HG02763 (cell line): ENCODE measurements at regions not wholly inside any gene's neighbourhood (a gene's known extent, or its start where the extent isn't known, plus 50 kb on each side); places are given as distances from the start of the nearest gene placed in this dataset.
"Not testable (repeated sequence)": the region's sequence is repeated elsewhere in the genome, so short reads cannot be mapped to it uniquely, and the experiment has no call there.

Experiments
- ATAC-seq: cut with Tn5 transposase; IDR thresholded peaks from one replicate; pipeline ENCODE4 v1.9.1; 2021; ENCODE audit warnings: mild to moderate bottlenecking, moderate library complexity; ENCODE audit not compliant: unreplicated experiment

GRCh38 chr4:159906517-159906916 lies 803.6 kb downstream of the RAPGEF2 start:
- ATAC-seq = no peak

- ATAC-seq = no peak
Measured at GRCh38 chr4:159910721-159911120, 807.8 kb downstream of the RAPGEF2 start.

- no peak for ATAC-seq
Measured at GRCh38 chr4:159922119-159922518, 819.2 kb downstream of the RAPGEF2 start.

- ATAC-seq = no peak
Measured at GRCh38 chr4:159925770-159926169, 822.9 kb downstream of the RAPGEF2 start.

- no peak for ATAC-seq
Measured at GRCh38 chr4:159926871-159927270, 824.0 kb downstream of the RAPGEF2 start.

- ATAC-seq = no peak
Measured at GRCh38 chr4:159927781-159928180, 824.9 kb downstream of the RAPGEF2 start.

GRCh38 chr4:159934602-159935001 lies 831.7 kb downstream of the RAPGEF2 start:
- not testable (repeated sequence) for ATAC-seq

GRCh38 chr4:159937595-159937994 lies 834.7 kb downstream of the RAPGEF2 start:
- ATAC-seq = peak; percentile 71

- not testable (repeated sequence) for ATAC-seq
Measured at GRCh38 chr4:159939681-159940080, 836.8 kb downstream of the RAPGEF2 start.

GRCh38 chr4:159941076-159941475 lies 838.2 kb downstream of the RAPGEF2 start:
- no peak for ATAC-seq

- no peak for ATAC-seq
Measured at GRCh38 chr4:159944477-159944876, 841.6 kb downstream of the RAPGEF2 start.

GRCh38 chr4:159946983-159947615 lies 844.2 kb downstream of the RAPGEF2 start:
- ATAC-seq = no peak

GRCh38 chr4:159950707-159951106 lies 847.8 kb downstream of the RAPGEF2 start:
- ATAC-seq = no peak

GRCh38 chr4:159966746-159967145 lies 863.9 kb downstream of the RAPGEF2 start:
- no peak for ATAC-seq

- not testable (repeated sequence) for ATAC-seq
Measured at GRCh38 chr4:159976871-159977482, 874.1 kb downstream of the RAPGEF2 start.

GRCh38 chr4:159977907-159978617 lies 875.2 kb downstream of the RAPGEF2 start:
- ATAC-seq = no peak

GRCh38 chr4:159979351-159979750 lies 876.5 kb downstream of the RAPGEF2 start:
- no peak for ATAC-seq

- ATAC-seq = no peak
Measured at GRCh38 chr4:159979953-159980352, 877.1 kb downstream of the RAPGEF2 start.

- no peak for ATAC-seq
Measured at GRCh38 chr4:159980826-159981468, 878.1 kb downstream of the RAPGEF2 start.

- no peak for ATAC-seq
Measured at GRCh38 chr4:159981469-159981856, 878.6 kb downstream of the RAPGEF2 start.

- no peak for ATAC-seq
Measured at GRCh38 chr4:159983082-159983481, 880.2 kb downstream of the RAPGEF2 start.
